CD4-positive, CD25-positive, alpha-beta regulatory T cell (primary cell): ENCODE measurements at regions not wholly inside any gene's neighbourhood (a gene's known extent, or its start where the extent isn't known, plus 50 kb on each side); places are given as distances from the start of the nearest gene placed in this dataset.

Experiments used
- ATAC-seq, 2 donors: fragments of 150-1000 bp; cut with Tn5 transposase; one replicate each; pipeline ENCODE4 v1.10.0; 2021; ENCODE audit warnings: low read depth in 2 of 2, moderate number of reproducible peaks in 2 of 2, moderate library complexity in 1 of 2
- DNase-seq, 3 donors: peaks; one replicate each; pipeline versions ENCODE4 v3.0.0 to v3.0.0-alpha.2; 2012 to 2022; ENCODE audit warnings: mixed read lengths in 1 of 3
- H3K27ac ChIP-seq: one replicate; pipeline ENCODE4 v1.7.0; 2013; ENCODE audit warnings: mild to moderate bottlenecking, low read length; ENCODE audit not compliant: insufficient read depth, poor library complexity, severe bottlenecking
- H3K27me3 ChIP-seq: one replicate; pipeline ENCODE4 v1.7.0; 2013; ENCODE audit warnings: low read length; ENCODE audit not compliant: control insufficient read depth, insufficient read depth
- H3K36me3 ChIP-seq: one replicate; pipeline ENCODE4 v1.7.0; 2013; ENCODE audit warnings: mild to moderate bottlenecking, low read length, moderate library complexity; ENCODE audit not compliant: control insufficient read depth, insufficient read depth
- H3K4me1 ChIP-seq: 2 replicates; pipeline ENCODE4 v1.7.0; 2013; ENCODE audit warnings: mild to moderate bottlenecking, low read length; ENCODE audit not compliant: insufficient read depth, control insufficient read depth, poor library complexity, severe bottlenecking
- H3K4me3 ChIP-seq: one replicate; pipeline ENCODE4 v1.7.0; 2013; ENCODE audit warnings: low read depth, mild to moderate bottlenecking, low read length, moderate library complexity
- H3K9me3 ChIP-seq, 2 experiments: 1 replicate in 1 of 2; 2 replicates in 1 of 2; pipeline ENCODE4 v1.7.0; 2013; ENCODE audit warnings: low read length in 2 of 2, mild to moderate bottlenecking in 1 of 2, moderate library complexity in 1 of 2; ENCODE audit not compliant: control insufficient read depth in 2 of 2
- H3K27ac Mint-ChIP-seq, 3 donors: one replicate each; pipeline ENCODE4 v1.8.0; 2020 to 2022; ENCODE audit warnings: mild to moderate bottlenecking in 3 of 3, mixed read lengths in 3 of 3, moderate library complexity in 2 of 3
- H3K27me3 Mint-ChIP-seq: one replicate; pipeline ENCODE4 v1.8.0; 2022; ENCODE audit warnings: mild to moderate bottlenecking, mixed read lengths
- H3K36me3 Mint-ChIP-seq: one replicate; pipeline ENCODE4 v1.8.0; 2020; ENCODE audit warnings: mixed read lengths
- H3K4me1 Mint-ChIP-seq, 4 donors: one replicate each; pipeline ENCODE4 v1.8.0; 2020 to 2022; ENCODE audit warnings: mixed read lengths in 4 of 4, mild to moderate bottlenecking in 1 of 4
- H3K4me3 Mint-ChIP-seq, 4 donors: one replicate each; pipeline ENCODE4 v1.8.0; 2020 to 2022; ENCODE audit warnings: mild to moderate bottlenecking in 4 of 4, mixed read lengths in 4 of 4, moderate library complexity in 3 of 4
- H3K9me3 Mint-ChIP-seq, 7 donors: one replicate each; pipeline ENCODE4 v1.8.0; 2020 to 2022; ENCODE audit warnings: mixed read lengths in 7 of 7, mild to moderate bottlenecking in 3 of 7, moderate library complexity in 2 of 7

GRCh38 chr5:83417884-83418283, 53.7 kb upstream of the VCAN start:
- ATAC-seq (no peak), DNase-seq (no peak)
- Mint-ChIP-seq H3K4me1 (no peaks in the 10 kb centered on the region), H3K27ac (no peak overlapping the region), H3K27me3 (no peaks in the 10 kb centered on the region), H3K4me3 (no peak overlapping the region), H3K9me3 (peaks cover 0 to 7% (median 2%) of the 10 kb centered on the region in 7 donors), H3K36me3 (no peaks in the 10 kb centered on the region)
- H3K36me3 ChIP-seq, result no peaks in the 10 kb centered on the region
- no peaks in the 10 kb centered on the region for H3K27me3 ChIP-seq
- no peak overlapping the region for H3K4me3 ChIP-seq
- no peaks in the 10 kb centered on the region for H3K9me3 ChIP-seq
- H3K4me1 ChIP-seq, result no peaks in the 10 kb centered on the region
- H3K27ac ChIP-seq, result no peak overlapping the region

GRCh38 chr5:83418356-83419321, 52.9 kb upstream of the VCAN start:
- ATAC-seq (no peak), DNase-seq (no peak)
- no peaks in the 10 kb centered on the region for H3K36me3 ChIP-seq
- H3K4me1 ChIP-seq, result no peaks in the 10 kb centered on the region
- no peaks in the 10 kb centered on the region for H3K27me3 Mint-ChIP-seq
- no peak overlapping the region for H3K27ac ChIP-seq
- H3K9me3 ChIP-seq, result no peaks in the 10 kb centered on the region
- no peaks in the 10 kb centered on the region for H3K36me3 Mint-ChIP-seq
- H3K4me3 ChIP-seq, result no peak overlapping the region
- H3K27ac Mint-ChIP-seq, result no peak overlapping the region
- H3K4me3 Mint-ChIP-seq, result no peak overlapping the region
- H3K4me1 Mint-ChIP-seq, result no peaks in the 10 kb centered on the region
- peaks cover 0 to 7% (median 2%) of the 10 kb centered on the region in 7 donors for H3K9me3 Mint-ChIP-seq
- no peaks in the 10 kb centered on the region for H3K27me3 ChIP-seq
